Astrocyte (in vitro differentiated cells and primary cell): ENCODE measurements at regions not wholly inside any gene's neighbourhood (a gene's known extent, or its start where the extent isn't known, plus 50 kb on each side); places are given as distances from the start of the nearest gene placed in this dataset.

Experiments used
- DNase-seq: peaks from one replicate; pipeline ENCODE4 v3.0.0-alpha.2; 2010; ENCODE audit warnings: low read depth
- FAIRE-seq: peaks from 2 replicates; lab custom pipeline; 2011; peaks lifted over from hg19 to GRCh38; lab: Jason Lieb, UNC
- H2AFZ ChIP-seq: 2 replicates; pipeline ENCODE4 v1.6.0; 2012; ENCODE audit warnings: low read depth, low read length, inconsistent platforms
- H3K27ac ChIP-seq: 2 replicates; pipeline ENCODE4 v1.5.1; 2011; ENCODE audit warnings: low read depth, low read length, inconsistent platforms
- H3K27me3 ChIP-seq: 2 replicates; pipeline ENCODE4 v1.6.0; 2011; ENCODE audit warnings: low read length, inconsistent platforms; ENCODE audit not compliant: insufficient read depth
- H3K36me3 ChIP-seq: 2 replicates; pipeline ENCODE4 v1.5.1; 2011; ENCODE audit warnings: low read length, inconsistent platforms; ENCODE audit not compliant: insufficient read depth
- H3K4me1 ChIP-seq: 2 replicates; pipeline ENCODE4 v1.5.1; 2011; ENCODE audit warnings: low read length, inconsistent platforms; ENCODE audit not compliant: insufficient read depth
- H3K4me2 ChIP-seq: 2 replicates; pipeline ENCODE4 v1.6.0; 2012; ENCODE audit warnings: low read length, inconsistent platforms
- H3K4me3 ChIP-seq: 2 replicates; pipeline ENCODE4 v1.5.1; 2011; ENCODE audit warnings: low read depth, mild to moderate bottlenecking, low read length, inconsistent platforms; ENCODE audit not compliant: insufficient read depth
- H3K79me2 ChIP-seq: 2 replicates; pipeline ENCODE4 v1.6.0; 2012; ENCODE audit warnings: mild to moderate bottlenecking, low read length, inconsistent platforms; ENCODE audit not compliant: insufficient read depth
- H3K9ac ChIP-seq: 2 replicates; pipeline ENCODE4 v1.6.0; 2012; ENCODE audit warnings: mild to moderate bottlenecking, low read length, inconsistent platforms
- H3K9me3 ChIP-seq: 2 replicates; pipeline ENCODE4 v1.5.1; 2012; ENCODE audit warnings: low read depth, mild to moderate bottlenecking, low read length, inconsistent platforms; ENCODE audit not compliant: insufficient read depth
- H4K20me1 ChIP-seq: 2 replicates; pipeline ENCODE4 v1.6.0; 2012; ENCODE audit warnings: low read length, inconsistent platforms; ENCODE audit not compliant: insufficient read depth
- H3K27ac Mint-ChIP-seq: one replicate; pipeline ENCODE4 v1.8.0; 2021; ENCODE audit warnings: mild to moderate bottlenecking, mixed read lengths; ENCODE audit not compliant: unreplicated experiment
- H3K27me3 Mint-ChIP-seq: one replicate; pipeline ENCODE4 v1.8.0; 2021; ENCODE audit warnings: low read depth, mixed read lengths; ENCODE audit not compliant: unreplicated experiment
- H3K36me3 Mint-ChIP-seq: one replicate; pipeline ENCODE4 v1.8.0; 2021; ENCODE audit warnings: low read depth, mixed read lengths; ENCODE audit not compliant: unreplicated experiment
- H3K4me1 Mint-ChIP-seq: one replicate; pipeline ENCODE4 v1.8.0; 2021; ENCODE audit warnings: low read depth, mixed read lengths; ENCODE audit not compliant: unreplicated experiment
- H3K4me3 Mint-ChIP-seq: one replicate; pipeline ENCODE4 v1.8.0; 2021; ENCODE audit warnings: mild to moderate bottlenecking, moderate library complexity, mixed read lengths; ENCODE audit not compliant: unreplicated experiment
- H3K9me3 Mint-ChIP-seq: one replicate; pipeline ENCODE4 v1.8.0; 2021; ENCODE audit warnings: mild to moderate bottlenecking, mixed read lengths; ENCODE audit not compliant: unreplicated experiment
- CTCF ChIP-seq: IDR thresholded peaks from 2 replicates; pipeline ENCODE4 v1.5.1; 2011; ENCODE audit warnings: low read depth, mild to moderate bottlenecking, inconsistent platforms, low read length, moderate library complexity; ENCODE audit not compliant: insufficient read depth
- EZH2 ChIP-seq: IDR thresholded peaks from 2 replicates; pipeline ENCODE4 v1.6.1; 2012; ENCODE audit warnings: mild to moderate bottlenecking, low read length, inconsistent platforms; ENCODE audit not compliant: insufficient read depth

GRCh38 chrX:128906753-128907152, 616.5 kb downstream of the SMARCA1 start:
- no peak overlapping the region for H3K4me2 ChIP-seq
- no peak for TF ChIP-seq EZH2
- no peak for TF ChIP-seq CTCF
- Mint-ChIP-seq H3K4me3 (no peak overlapping the region), H3K4me1 (no peaks in the 10 kb centered on the region), H3K36me3 (no peaks in the 10 kb centered on the region), H3K27ac (no peak overlapping the region), H3K9me3 (no peaks in the 10 kb centered on the region), H3K27me3 (no peaks in the 10 kb centered on the region)
- H3K4me1 ChIP-seq: no peaks in the 10 kb centered on the region
- no peaks in the 10 kb centered on the region for H3K36me3 ChIP-seq
- H3K4me3 ChIP-seq: no peak overlapping the region
- H3K27ac ChIP-seq: no peak overlapping the region
- DNase-seq (no peak), FAIRE-seq (no peak)
- H2AFZ ChIP-seq: no peak overlapping the region
- no peaks in the 10 kb centered on the region for H4K20me1 ChIP-seq
- H3K79me2 ChIP-seq: no peaks in the 10 kb centered on the region
- no peaks in the 10 kb centered on the region for H3K27me3 ChIP-seq
- H3K9me3 ChIP-seq: no peaks in the 10 kb centered on the region
- no peak overlapping the region for H3K9ac ChIP-seq

GRCh38 chrX:128901018-128901417, 622.3 kb downstream of the SMARCA1 start:
- DNase-seq: no peak
- Histone ChIP-seq H3K27ac (no peak overlapping the region), H3K4me3 (no peak overlapping the region), H3K27me3 (no peaks in the 10 kb centered on the region), H3K4me1 (peaks cover 4% of the 10 kb centered on the region), H3K79me2 (no peaks in the 10 kb centered on the region), H3K9me3 (no peaks in the 10 kb centered on the region), H3K9ac (no peak overlapping the region), H4K20me1 (no peaks in the 10 kb centered on the region), H3K4me2 (no peak overlapping the region), H3K36me3 (no peaks in the 10 kb centered on the region), H2AFZ (no peak overlapping the region)
- peaks cover 9% of the 10 kb centered on the region for H3K4me1 Mint-ChIP-seq
- TF ChIP-seq CTCF (no peak), EZH2 (no peak)
- H3K27ac Mint-ChIP-seq: no peak overlapping the region
- no peaks in the 10 kb centered on the region for H3K36me3 Mint-ChIP-seq
- no peaks in the 10 kb centered on the region for H3K9me3 Mint-ChIP-seq
- no peak overlapping the region for H3K4me3 Mint-ChIP-seq
- no peaks in the 10 kb centered on the region for H3K27me3 Mint-ChIP-seq
- peak; percentile 72 for FAIRE-seq

GRCh38 chrX:128897621-128898020, 625.7 kb downstream of the SMARCA1 start:
- Histone ChIP-seq H3K4me2 (no peak overlapping the region), H3K36me3 (no peaks in the 10 kb centered on the region), H3K27me3 (no peaks in the 10 kb centered on the region), H2AFZ (no peak overlapping the region), H3K9ac (peak overlapping the region; percentile 35), H4K20me1 (no peaks in the 10 kb centered on the region), H3K4me3 (no peak overlapping the region), H3K9me3 (no peaks in the 10 kb centered on the region), H3K27ac (peak overlapping the region; percentile 31), H3K79me2 (no peaks in the 10 kb centered on the region), H3K4me1 (peaks cover 4% of the 10 kb centered on the region)
- no peak for FAIRE-seq
- DNase-seq: peak; percentile 1
- no peaks in the 10 kb centered on the region for H3K36me3 Mint-ChIP-seq
- H3K4me3 Mint-ChIP-seq: no peak overlapping the region
- H3K4me1 Mint-ChIP-seq: peaks cover 9% of the 10 kb centered on the region
- H3K27ac Mint-ChIP-seq: no peak overlapping the region
- no peaks in the 10 kb centered on the region for H3K9me3 Mint-ChIP-seq
- H3K27me3 Mint-ChIP-seq: no peaks in the 10 kb centered on the region
- no peak for TF ChIP-seq EZH2
- no peak for TF ChIP-seq CTCF
